Kidney (tissue), 13 donors: ENCODE measurements at regions not wholly inside any gene's neighbourhood (a gene's known extent, or its start where the extent isn't known, plus 50 kb on each side); places are given as distances from the start of the nearest gene placed in this dataset.

Experiments
- DNase-seq, 5 donors: peaks; one replicate each; pipeline ENCODE4 v3.0.0-alpha.2; 2013 to 2020
- FAIRE-seq: peaks from 2 replicates; lab custom pipeline; 2012; peaks lifted over from hg19 to GRCh38; lab: Jason Lieb, UNC
- H3K27ac ChIP-seq, 2 donors: one replicate each; pipeline ENCODE4 v1.7.0; 2013; ENCODE audit warnings: low read depth in 2 of 2, low read length in 2 of 2, inconsistent platforms in 1 of 2
- H3K27me3 ChIP-seq: one replicate; pipeline ENCODE4 v1.7.1; 2013; ENCODE audit warnings: low read length, inconsistent platforms; ENCODE audit not compliant: control insufficient read depth, insufficient read depth
- H3K36me3 ChIP-seq, 3 donors: one replicate each; pipeline versions ENCODE4 v1.7.0 to v1.7.1; 2013; ENCODE audit warnings: low read length in 3 of 3, control low read depth in 1 of 3, inconsistent platforms in 1 of 3; ENCODE audit not compliant: insufficient read depth in 3 of 3, control insufficient read depth in 2 of 3
- H3K4me1 ChIP-seq, 3 donors: one replicate each; pipeline versions ENCODE4 v1.7.0 to v1.7.1; 2013; ENCODE audit warnings: low read length in 3 of 3, inconsistent platforms in 1 of 3, low read depth in 1 of 3; ENCODE audit not compliant: control insufficient read depth in 2 of 3, insufficient read depth in 2 of 3
- H3K4me3 ChIP-seq, 3 donors: one replicate each; pipeline versions ENCODE4 v1.7.0 to v1.8.1; 2013; ENCODE audit warnings: low read length in 3 of 3, control low read depth in 1 of 3, inconsistent platforms in 1 of 3
- H3K9ac ChIP-seq, 3 donors: one replicate each; pipeline versions ENCODE4 v1.7.0 to v1.7.1; 2013; ENCODE audit warnings: low read length in 3 of 3, control low read depth in 1 of 3, inconsistent platforms in 1 of 3
- H3K9me3 ChIP-seq, 3 donors: one replicate each; pipeline versions ENCODE4 v1.7.0 to v1.7.1; 2013; ENCODE audit warnings: low read length in 3 of 3, control low read depth in 1 of 3, inconsistent platforms in 1 of 3; ENCODE audit not compliant: control insufficient read depth in 2 of 3, insufficient read depth in 1 of 3
- intact Hi-C: fragments of 100-400 bp; cut with DNase I; formaldehyde crosslinking; loops from one replicate; pipeline ENCODE4 v1.11.1; 2022
- TF ChIP-seq, protein P1 (sequence below): IDR thresholded peaks from 3 replicates; pipeline ENCODE4 v1.5.1; 2012; ENCODE audit warnings: mild to moderate bottlenecking, moderate library complexity, borderline replicate concordance; ENCODE audit not compliant: insufficient read depth; ENCODE audit errors: extremely low read depth
- donor health status: control.
- donor health status: control.
- donor health status: control.
- donor health status: control.
- donor health status: control.
- donor health status: DM: yes; HTN: yes; CAD: no.
- donor health status: Normal renal cell carcinoma (clear cell type).

GRCh38 chr2:18376936-18377335 is 183.5 kb downstream of the RDH14 start:
- H3K36me3 ChIP-seq: no peaks in the 10 kb centered on the region
- no peak overlapping the region for H3K9ac ChIP-seq
- TF ChIP-seq, protein P1, sequence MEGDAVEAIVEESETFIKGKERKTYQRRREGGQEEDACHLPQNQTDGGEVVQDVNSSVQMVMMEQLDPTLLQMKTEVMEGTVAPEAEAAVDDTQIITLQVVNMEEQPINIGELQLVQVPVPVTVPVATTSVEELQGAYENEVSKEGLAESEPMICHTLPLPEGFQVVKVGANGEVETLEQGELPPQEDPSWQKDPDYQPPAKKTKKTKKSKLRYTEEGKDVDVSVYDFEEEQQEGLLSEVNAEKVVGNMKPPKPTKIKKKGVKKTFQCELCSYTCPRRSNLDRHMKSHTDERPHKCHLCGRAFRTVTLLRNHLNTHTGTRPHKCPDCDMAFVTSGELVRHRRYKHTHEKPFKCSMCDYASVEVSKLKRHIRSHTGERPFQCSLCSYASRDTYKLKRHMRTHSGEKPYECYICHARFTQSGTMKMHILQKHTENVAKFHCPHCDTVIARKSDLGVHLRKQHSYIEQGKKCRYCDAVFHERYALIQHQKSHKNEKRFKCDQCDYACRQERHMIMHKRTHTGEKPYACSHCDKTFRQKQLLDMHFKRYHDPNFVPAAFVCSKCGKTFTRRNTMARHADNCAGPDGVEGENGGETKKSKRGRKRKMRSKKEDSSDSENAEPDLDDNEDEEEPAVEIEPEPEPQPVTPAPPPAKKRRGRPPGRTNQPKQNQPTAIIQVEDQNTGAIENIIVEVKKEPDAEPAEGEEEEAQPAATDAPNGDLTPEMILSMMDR: no peak
- H3K27me3 ChIP-seq: no peaks in the 10 kb centered on the region
- FAIRE-seq (no peak), DNase-seq (no peak)
- intact Hi-C loops: loop anchor here (10.0 kb wide), 1 partner anchor 522 kb away; no protein-coding TSS in a partner anchor
- H3K4me3 ChIP-seq: no peak overlapping the region
- no peak overlapping the region for H3K27ac ChIP-seq
- no peaks in the 10 kb centered on the region for H3K4me1 ChIP-seq
- no peaks in the 10 kb centered on the region for H3K9me3 ChIP-seq

GRCh38 chr2:18373664-18374063 is 186.8 kb downstream of the RDH14 start:
- H3K4me1 ChIP-seq: no peaks in the 10 kb centered on the region
- TF ChIP-seq, protein P1: no peak
- no peaks in the 10 kb centered on the region for H3K9me3 ChIP-seq
- FAIRE-seq (no peak), DNase-seq (no peak)
- H3K27ac ChIP-seq: no peak overlapping the region
- H3K9ac ChIP-seq: no peak overlapping the region
- no peak overlapping the region for H3K4me3 ChIP-seq
- intact Hi-C loops: loop anchor here (10.0 kb wide), 1 partner anchor 519 kb away; no protein-coding TSS in a partner anchor
- H3K27me3 ChIP-seq: no peaks in the 10 kb centered on the region
- no peaks in the 10 kb centered on the region for H3K36me3 ChIP-seq

DNA sequence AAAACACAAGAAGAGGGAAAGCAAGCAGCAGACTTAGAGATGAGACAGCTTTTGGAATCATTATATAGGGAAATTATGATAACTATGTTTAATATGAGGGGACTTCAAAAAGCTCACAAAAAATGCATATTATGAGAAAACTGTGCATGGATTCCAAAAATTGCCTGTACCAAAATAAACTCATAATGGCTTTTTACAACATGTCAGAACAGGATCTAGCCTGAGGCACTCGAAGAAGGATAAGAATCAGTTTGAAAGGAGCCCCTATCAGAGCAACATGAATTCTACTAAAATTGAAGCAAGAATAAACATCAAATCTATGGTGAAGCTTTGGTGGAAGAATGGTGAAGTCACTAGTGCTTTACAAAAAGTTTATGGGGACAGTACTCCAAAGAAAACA is 187.4 kb downstream of the RDH14 start:
- no peak for DNase-seq
- Histone ChIP-seq H3K9me3 (no peaks in the 10 kb centered on the region), H3K36me3 (no peaks in the 10 kb centered on the region), H3K27ac (no peak overlapping the region), H3K27me3 (no peaks in the 10 kb centered on the region), H3K4me1 (no peaks in the 10 kb centered on the region), H3K4me3 (no peak overlapping the region), H3K9ac (no peak overlapping the region)
- TF ChIP-seq, protein P1: no peak
- no peak for FAIRE-seq
- intact Hi-C loops: loop anchor here (10.0 kb wide), 1 partner anchor 518 kb away; no protein-coding TSS in a partner anchor

DNA sequence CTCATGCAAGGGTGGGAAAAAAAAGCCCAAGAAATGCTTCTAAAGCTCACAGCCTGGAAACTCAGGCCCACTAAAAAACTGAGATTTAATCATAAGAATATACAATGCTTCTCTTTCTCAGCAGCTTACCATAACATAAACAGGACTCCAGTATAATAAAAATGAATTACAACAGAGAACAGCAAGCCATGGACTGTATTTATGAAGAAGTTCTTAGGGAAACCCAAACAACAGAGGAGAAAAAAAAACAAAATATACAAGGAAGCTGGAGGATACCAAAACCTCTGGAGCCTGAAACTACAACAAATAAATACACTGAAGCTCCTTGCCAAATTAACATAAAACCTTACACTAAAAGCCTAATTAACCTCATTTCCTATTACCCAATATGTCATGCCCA is 187.8 kb downstream of the RDH14 start:
- H3K9me3 ChIP-seq: no peaks in the 10 kb centered on the region
- DNase-seq (peak in 2 of 5 donors; percentile 42 to 81), FAIRE-seq (no peak)
- H3K9ac ChIP-seq: no peak overlapping the region
- H3K4me1 ChIP-seq: no peaks in the 10 kb centered on the region
- TF ChIP-seq, protein P1: no peak
- no peak overlapping the region for H3K4me3 ChIP-seq
- no peaks in the 10 kb centered on the region for H3K36me3 ChIP-seq
- intact Hi-C loops: loop anchor here (10.0 kb wide), 1 partner anchor 518 kb away; no protein-coding TSS in a partner anchor
- no peak overlapping the region for H3K27ac ChIP-seq
- H3K27me3 ChIP-seq: no peaks in the 10 kb centered on the region
